ENCODE measurements at regions not wholly inside any gene's neighbourhood (a gene's known extent, or its start where the extent isn't known, plus 50 kb on each side); places are given as distances from the start of the nearest gene placed in this dataset.

DNA sequence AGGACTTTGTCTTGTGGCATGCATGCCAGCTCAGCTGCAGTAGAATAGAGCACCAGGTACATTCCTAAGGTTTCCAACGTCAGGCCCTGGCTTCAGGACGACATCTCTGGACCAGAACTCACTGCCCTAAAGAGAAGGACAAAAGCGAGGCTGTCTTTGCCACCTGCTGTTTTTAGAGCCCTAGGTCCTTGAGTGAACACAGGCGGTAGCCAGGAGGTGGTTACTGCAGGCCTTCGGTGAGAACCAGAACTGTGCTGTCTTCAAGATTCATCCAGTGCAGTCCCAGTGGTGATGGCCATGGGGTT, 288.9 kb upstream of the CDH18 start:
- TF ChIP-seq, protein P1, sequence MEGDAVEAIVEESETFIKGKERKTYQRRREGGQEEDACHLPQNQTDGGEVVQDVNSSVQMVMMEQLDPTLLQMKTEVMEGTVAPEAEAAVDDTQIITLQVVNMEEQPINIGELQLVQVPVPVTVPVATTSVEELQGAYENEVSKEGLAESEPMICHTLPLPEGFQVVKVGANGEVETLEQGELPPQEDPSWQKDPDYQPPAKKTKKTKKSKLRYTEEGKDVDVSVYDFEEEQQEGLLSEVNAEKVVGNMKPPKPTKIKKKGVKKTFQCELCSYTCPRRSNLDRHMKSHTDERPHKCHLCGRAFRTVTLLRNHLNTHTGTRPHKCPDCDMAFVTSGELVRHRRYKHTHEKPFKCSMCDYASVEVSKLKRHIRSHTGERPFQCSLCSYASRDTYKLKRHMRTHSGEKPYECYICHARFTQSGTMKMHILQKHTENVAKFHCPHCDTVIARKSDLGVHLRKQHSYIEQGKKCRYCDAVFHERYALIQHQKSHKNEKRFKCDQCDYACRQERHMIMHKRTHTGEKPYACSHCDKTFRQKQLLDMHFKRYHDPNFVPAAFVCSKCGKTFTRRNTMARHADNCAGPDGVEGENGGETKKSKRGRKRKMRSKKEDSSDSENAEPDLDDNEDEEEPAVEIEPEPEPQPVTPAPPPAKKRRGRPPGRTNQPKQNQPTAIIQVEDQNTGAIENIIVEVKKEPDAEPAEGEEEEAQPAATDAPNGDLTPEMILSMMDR (conservative IDR thresholded peaks at IDR 0.05; ENCODE audit: low read depth, low read length), result no peak
- no peak for DNase-seq (ENCODE audit: low read depth)
- no peak overlapping the region for H3K4me3 ChIP-seq (ENCODE audit: low read depth, low read length)

DNA sequence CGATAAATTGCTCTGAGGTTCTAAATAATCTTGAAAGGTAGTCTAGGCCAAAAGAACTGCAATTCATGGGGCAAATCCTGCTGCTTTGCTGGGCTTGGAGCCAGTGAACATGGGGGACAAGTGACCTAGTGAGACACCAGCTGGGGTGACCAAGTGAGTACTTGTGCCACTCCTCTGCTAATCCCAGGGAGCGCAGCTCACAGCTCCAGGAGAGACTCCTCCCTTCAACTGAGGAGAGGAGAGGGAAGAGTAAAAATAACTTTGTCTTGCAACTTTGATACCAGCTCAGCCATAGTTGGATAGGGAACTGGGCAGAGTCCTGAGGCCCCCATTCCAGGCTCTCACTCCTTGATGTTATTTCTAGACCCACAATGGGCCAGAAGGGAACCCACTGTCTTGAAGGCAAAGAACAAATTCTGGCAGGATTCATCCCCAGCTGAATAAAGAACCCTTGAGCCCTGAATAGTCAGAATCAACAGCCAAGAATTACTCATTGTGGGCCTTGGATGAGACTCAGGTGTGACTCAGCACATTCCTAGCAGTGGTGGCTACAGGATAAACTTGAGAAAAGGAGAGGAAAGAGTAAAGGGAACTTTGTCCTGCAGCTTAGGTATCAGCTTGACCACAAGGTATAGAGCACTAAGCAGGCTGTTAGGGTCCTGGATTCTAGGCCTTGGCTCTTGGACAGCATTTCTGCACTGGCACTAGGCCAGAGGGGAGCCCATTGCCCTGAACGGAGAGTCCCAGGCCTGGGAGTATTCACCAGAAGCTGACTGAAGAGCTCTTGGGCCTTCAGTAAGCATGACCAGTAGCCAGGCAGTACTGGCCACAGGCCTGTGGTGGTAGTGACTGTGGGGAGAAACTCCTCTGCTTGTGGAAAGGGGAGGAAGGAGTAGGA, 288.3 kb upstream of the CDH18 start:
- peak; percentile 84 for DNase-seq (ENCODE audit: low read depth)
- TF ChIP-seq, protein P1 (conservative IDR thresholded peaks at IDR 0.05; ENCODE audit: low read depth, low read length), result no peak
- H3K4me3 ChIP-seq (ENCODE audit: low read depth, low read length), result no peak overlapping the region

DNA sequence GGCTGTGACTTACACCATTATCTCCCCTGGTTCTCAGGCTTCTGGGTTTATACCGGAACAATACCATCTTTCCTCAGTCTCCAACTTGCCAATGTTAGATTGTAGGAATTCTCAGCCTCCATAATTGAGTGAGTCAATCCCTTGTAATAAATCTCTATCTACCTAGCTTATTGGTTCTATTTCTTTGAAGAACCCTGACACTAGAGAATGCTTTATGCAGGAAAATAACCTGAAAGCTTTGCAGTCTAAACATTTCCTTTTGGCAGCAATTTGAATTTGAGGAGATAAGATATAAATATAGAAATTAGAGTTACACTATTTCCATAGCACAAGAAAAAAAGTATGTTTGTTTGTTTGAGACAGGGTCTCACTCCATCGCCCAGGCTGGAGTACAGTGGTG, 278.1 kb upstream of the CDH18 start:
- no peak for DNase-seq (ENCODE audit: low read depth)
- no peak overlapping the region for H3K4me3 ChIP-seq (ENCODE audit: low read depth, low read length)
- TF ChIP-seq, protein P1 (conservative IDR thresholded peaks at IDR 0.05; ENCODE audit: low read depth, low read length), result no peak

DNA sequence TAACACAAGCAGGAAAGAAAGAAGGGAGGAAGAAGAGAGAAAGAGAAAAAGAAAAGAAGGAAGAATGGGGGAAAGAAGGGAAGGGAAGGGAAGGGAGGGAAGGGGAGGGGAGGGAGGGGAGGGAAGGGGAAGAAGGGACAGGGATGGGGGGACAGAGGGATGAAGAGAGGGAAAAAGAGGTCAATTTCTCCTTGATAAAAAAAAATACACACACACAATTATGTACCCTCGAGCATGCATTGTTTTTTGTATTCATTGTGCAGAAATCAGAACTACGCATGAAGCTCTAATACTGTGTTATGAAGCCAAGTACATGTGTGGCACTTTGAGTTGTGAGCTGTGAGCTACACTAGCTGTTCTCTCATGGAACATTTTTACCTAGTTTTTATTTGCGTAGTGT, 274.9 kb upstream of the CDH18 start:
- TF ChIP-seq, protein P1 (conservative IDR thresholded peaks at IDR 0.05; ENCODE audit: low read depth, low read length), result no peak
- DNase-seq (ENCODE audit: low read depth), result no peak
- no peak overlapping the region for H3K4me3 ChIP-seq (ENCODE audit: low read depth, low read length)

DNA sequence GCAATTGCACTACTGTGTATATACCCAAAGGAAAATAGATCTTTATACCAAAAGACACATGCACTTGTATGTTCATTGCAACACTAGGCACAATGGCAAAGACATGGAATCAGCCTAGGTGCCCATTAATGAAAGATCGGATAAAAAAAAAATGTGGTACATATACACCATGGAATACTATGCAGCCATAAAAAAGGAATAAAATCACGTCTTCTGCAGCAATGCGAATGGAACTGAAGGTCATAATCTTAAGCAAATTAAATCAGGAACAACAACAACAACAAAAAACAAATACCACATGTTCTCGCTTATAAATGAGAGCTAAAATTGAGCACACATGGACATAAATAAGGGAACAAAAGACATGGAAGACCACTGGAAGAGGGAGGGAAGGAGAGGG, 266.7 kb upstream of the CDH18 start:
- TF ChIP-seq, protein P1 (conservative IDR thresholded peaks at IDR 0.05; ENCODE audit: low read depth, low read length), result no peak
- H3K4me3 ChIP-seq (ENCODE audit: low read depth, low read length), result no peak overlapping the region
- DNase-seq (ENCODE audit: low read depth), result no peak

DNA sequence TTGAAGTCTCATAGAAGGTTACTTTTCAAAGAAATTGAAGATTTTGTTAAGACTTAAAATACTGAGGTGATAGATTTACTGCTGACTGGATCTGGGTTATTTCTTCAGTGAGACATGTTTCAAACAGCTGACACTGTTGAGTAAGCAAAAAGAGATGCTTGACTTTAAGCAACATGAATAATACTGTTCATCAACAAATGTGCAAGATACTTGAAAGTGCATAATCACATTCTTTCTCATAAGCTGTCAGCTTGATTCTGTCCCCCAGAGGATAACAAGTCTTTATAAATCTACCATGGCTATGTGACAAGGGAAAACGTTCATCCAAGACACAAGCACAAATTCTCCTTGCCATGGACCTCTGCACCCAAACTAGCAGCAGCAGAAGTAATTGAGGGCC, 260.1 kb upstream of the CDH18 start:
- TF ChIP-seq, protein P1 (conservative IDR thresholded peaks at IDR 0.05; ENCODE audit: low read depth, low read length), result no peak
- DNase-seq (ENCODE audit: low read depth), result peak; percentile 5
- H3K4me3 ChIP-seq (ENCODE audit: low read depth, low read length), result no peak overlapping the region

DNA sequence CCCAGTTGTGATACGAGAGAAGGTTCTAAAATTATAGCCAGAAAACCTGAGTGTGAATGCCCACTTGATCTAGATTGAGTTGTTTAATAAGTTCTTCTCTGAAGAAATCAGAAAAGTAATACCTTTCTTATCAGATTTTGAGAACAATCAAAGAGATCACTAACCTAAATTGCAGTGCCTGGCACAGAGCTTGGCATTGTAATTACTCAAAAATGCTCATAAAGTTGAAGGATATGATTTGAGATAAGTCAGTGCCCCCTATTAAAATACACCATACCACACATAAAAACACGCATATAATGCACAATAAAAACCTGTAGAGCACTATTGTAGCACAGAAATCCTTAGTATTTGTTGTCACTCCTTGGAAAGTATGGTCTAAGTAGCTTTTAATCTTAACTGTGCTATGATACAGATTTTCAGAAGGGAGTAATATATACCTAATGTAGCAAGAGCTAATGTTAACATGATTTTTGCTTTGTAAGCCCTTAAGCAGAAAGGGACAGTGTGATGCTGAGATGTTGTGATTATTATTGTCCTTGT, 257.5 kb upstream of the CDH18 start:
- TF ChIP-seq, protein P1 (conservative IDR thresholded peaks at IDR 0.05; ENCODE audit: low read depth, low read length), result no peak
- DNase-seq (ENCODE audit: low read depth), result no peak
- H3K4me3 ChIP-seq (ENCODE audit: low read depth, low read length), result no peak overlapping the region

All from choroid plexus epithelial cell (primary cell).